OCI-LY3 (cell line): ENCODE measurements at regions not wholly inside any gene's neighbourhood (a gene's known extent, or its start where the extent isn't known, plus 50 kb on each side); places are given as distances from the start of the nearest gene placed in this dataset.

Experiments used
- CTCF ChIP-seq: fragments of 200-600, 300-600 bp; sonication (generic); IDR thresholded peaks from 2 replicates; pipeline ENCODE4 v1.5.1; 2014; ENCODE audit warnings: antibody characterized with exemption, low read length, low read depth
- EZH2phosphoT487 ChIP-seq: fragments of 200-600 bp; shearing (Covaris generic); IDR thresholded peaks from 2 replicates; pipeline ENCODE4 v1.6.1; 2018; ENCODE audit warnings: antibody characterized with exemption, mixed run types, low read depth

DNA sequence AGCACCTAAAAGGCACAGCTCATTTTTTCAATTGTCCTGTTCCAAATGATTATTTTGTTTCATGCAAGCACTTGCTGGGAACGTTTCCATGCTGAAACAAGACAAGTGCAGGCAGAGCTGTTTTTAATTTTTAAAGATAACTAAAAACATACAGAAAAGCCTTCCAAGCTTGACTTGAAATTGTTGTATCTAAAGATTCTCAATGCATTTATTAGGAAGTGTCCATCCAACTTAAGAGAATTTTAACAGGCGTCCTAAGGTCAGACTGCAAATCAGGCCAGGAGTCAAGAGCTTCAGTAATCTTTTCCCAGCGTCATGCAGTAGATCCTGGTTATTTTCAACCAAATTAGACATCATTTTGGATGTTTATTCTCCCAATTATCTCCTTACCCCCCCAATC, 702.8 kb downstream of the KCNJ2 start:
- TF ChIP-seq CTCF (no peak), EZH2phosphoT487 (no peak)
